Natural killer cell (primary cell): ENCODE measurements at regions not wholly inside any gene's neighbourhood (a gene's known extent, or its start where the extent isn't known, plus 50 kb on each side); places are given as distances from the start of the nearest gene placed in this dataset.
"Not testable (repeated sequence)": the region's sequence is repeated elsewhere in the genome, so short reads cannot be mapped to it uniquely, and the experiment has no call there.

ENCODE experiments used
- ATAC-seq, 3 donors: fragments of 150-1000 bp in 2 of 3; fragments of 200-7000 bp in 1 of 3; cut with Tn5 transposase; 1 replicate in 1 of 3; 2 replicates in 2 of 3; pipeline ENCODE4 v1.10.0; 2021; ENCODE audit warnings: mild to moderate bottlenecking in 2 of 3, moderate library complexity in 2 of 3
- DNase-seq, 2 donors: peaks; one replicate each; pipeline versions ENCODE4 v3.0.0 to v3.0.0-alpha.2; 2013 to 2021; ENCODE audit warnings: mixed read lengths in 1 of 2
- H3K27ac ChIP-seq: one replicate; pipeline ENCODE4 v1.5.1; 2013; ENCODE audit warnings: mild to moderate bottlenecking, low read length
- H3K27me3 ChIP-seq: one replicate; pipeline ENCODE4 v1.6.1; 2013; ENCODE audit warnings: low read length; ENCODE audit not compliant: control insufficient read depth, insufficient read depth
- H3K36me3 ChIP-seq: one replicate; pipeline ENCODE4 v1.6.1; 2013; ENCODE audit warnings: low read length; ENCODE audit not compliant: control insufficient read depth, insufficient read depth
- H3K4me1 ChIP-seq: one replicate; pipeline ENCODE4 v1.6.1; 2013; ENCODE audit warnings: low read length; ENCODE audit not compliant: control insufficient read depth, insufficient read depth
- H3K4me3 ChIP-seq: one replicate; pipeline ENCODE4 v1.5.1; 2013; ENCODE audit warnings: low read length
- H3K9me3 ChIP-seq: one replicate; pipeline ENCODE4 v1.6.1; 2013; ENCODE audit warnings: low read length; ENCODE audit not compliant: control insufficient read depth, insufficient read depth
- H3K27ac Mint-ChIP-seq, 2 donors: one replicate each; pipeline ENCODE4 v1.8.0; 2022; ENCODE audit warnings: mild to moderate bottlenecking in 2 of 2, mixed read lengths in 2 of 2, moderate library complexity in 1 of 2
- H3K27me3 Mint-ChIP-seq, 2 donors: one replicate each; pipeline ENCODE4 v1.8.0; 2022; ENCODE audit warnings: low read depth in 2 of 2, mixed read lengths in 2 of 2
- H3K36me3 Mint-ChIP-seq: one replicate; pipeline ENCODE4 v1.8.0; 2022; ENCODE audit warnings: mixed read lengths
- H3K4me1 Mint-ChIP-seq, 2 donors: one replicate each; pipeline ENCODE4 v1.8.0; 2022; ENCODE audit warnings: mixed read lengths in 2 of 2
- H3K4me3 Mint-ChIP-seq: one replicate; pipeline ENCODE4 v1.8.0; 2022; ENCODE audit warnings: mild to moderate bottlenecking, moderate library complexity, mixed read lengths
- H3K9me3 Mint-ChIP-seq, 2 donors: one replicate each; pipeline ENCODE4 v1.8.0; 2022; ENCODE audit warnings: mixed read lengths in 2 of 2
- WGBS: methylation state at CpG from one replicate; pipeline ENCODE4 v1.1.7; 2013; ENCODE audit warnings: missing lambda C conversion rate; ENCODE audit not compliant: insufficient coverage; 5-methylcytosine and 5-hydroxymethylcytosine counted together
- intact Hi-C: fragments of 100-400 bp; cut with micrococcal nuclease; formaldehyde crosslinking; loops from one replicate; pipeline ENCODE4 v1.14.2; 2022
- TF ChIP-seq, protein P1 (sequence below): fragments of 200-600 bp; IDR thresholded peaks from one replicate; pipeline ENCODE4 v1.8.0; 2022; ENCODE audit warnings: antibody characterized with exemption

GRCh38 chr2:111529022-111529421 lies 355.0 kb downstream of the ANAPC1 start:
- H3K4me1 ChIP-seq, H3K27me3 ChIP-seq, H3K4me3 ChIP-seq, DNase-seq, H3K36me3 ChIP-seq, H3K27ac Mint-ChIP-seq, H3K9me3 ChIP-seq, H3K36me3 Mint-ChIP-seq, H3K27me3 Mint-ChIP-seq, H3K4me1 Mint-ChIP-seq, ATAC-seq, H3K27ac ChIP-seq, H3K4me3 Mint-ChIP-seq, H3K9me3 Mint-ChIP-seq, intact Hi-C loops: not testable (repeated sequence)
- WGBS = 100% methylated on average over 3 of the region's 4 CpGs

DNA sequence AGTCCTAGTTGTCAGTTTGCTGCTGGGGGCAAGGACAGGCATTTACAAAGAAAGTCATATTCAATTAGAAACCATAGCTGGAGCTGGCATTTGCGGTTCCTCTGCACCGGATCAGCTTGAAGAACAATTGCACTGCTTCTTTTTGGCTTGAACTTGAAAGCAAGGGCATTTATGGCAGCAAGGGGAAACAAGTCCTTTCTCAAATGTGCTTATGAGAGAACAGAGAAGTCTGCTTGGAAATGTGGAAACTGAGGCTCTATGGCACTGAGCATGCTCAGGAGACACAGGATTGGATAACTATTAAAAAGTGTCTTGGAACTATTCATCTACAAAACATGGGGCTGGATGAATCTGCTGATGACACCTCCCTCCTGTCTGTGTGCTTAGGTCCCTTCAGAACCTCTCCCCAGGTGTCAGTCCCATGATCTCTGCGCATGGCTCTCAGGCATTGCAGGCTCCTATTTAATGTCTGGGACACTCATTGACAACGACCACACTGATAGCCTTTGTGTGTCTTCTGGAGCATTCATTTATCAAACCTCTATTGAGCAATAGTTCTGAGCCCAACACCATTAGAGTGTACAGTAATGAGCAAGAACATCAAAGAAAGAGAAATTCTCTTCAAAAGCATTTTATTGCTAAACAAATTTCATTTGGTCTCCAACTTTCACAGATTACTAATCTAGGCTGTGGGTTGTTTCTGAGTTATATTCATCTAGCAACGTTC lies 353.6 kb downstream of the ANAPC1 start:
- H3K4me1 Mint-ChIP-seq = peaks cover 18 to 19% of the 10 kb centered on the region in 2 donors
- intact Hi-C loops = not testable (repeated sequence)

DNA sequence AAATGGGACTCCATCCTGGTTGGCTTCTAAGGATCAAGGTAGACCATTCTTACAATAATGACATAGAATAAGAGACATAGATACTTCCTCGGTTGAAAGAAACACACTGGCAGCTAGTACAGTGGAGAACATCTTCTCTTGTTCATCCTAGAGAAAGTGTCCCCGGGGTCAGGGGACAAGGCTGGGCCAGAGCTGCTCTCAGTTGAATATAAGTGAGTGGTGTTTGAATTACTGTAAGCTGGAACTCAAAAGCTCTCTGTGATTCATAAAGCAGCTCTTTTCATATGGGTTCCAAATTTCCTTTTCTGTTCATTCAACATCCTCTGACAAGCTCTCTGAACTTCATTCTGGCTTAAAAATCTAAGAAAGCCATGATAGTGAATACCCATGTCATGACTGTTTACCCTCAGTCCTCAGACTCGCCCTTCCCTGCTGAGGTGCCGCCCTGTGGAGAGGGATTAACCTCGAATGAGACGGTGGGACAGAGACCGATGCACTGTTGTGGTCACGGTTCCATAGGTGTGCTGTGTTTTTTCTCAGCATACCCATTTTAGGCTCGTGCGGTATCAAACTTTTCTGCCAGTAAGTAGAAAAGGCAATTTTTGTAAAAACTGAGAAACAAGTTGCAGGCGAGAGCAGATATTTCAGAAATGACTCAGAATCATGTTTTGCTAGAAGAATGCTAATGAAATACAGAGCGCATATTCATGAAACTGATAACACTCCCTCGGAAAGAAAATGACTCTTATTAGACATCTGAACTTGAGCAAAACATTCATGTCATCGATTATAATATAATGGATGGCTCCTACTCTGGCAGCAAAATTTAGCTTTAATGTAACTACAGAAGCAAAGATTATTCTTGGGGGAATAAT lies 351.1 kb downstream of the ANAPC1 start:
- DNase-seq, H3K27ac Mint-ChIP-seq, H3K4me1 ChIP-seq, H3K36me3 Mint-ChIP-seq, H3K9me3 ChIP-seq, H3K27me3 Mint-ChIP-seq, ATAC-seq, intact Hi-C loops, H3K36me3 ChIP-seq, H3K4me3 Mint-ChIP-seq, H3K27ac ChIP-seq, H3K27me3 ChIP-seq, H3K9me3 Mint-ChIP-seq, H3K4me3 ChIP-seq: not testable (repeated sequence)
- WGBS = 78% methylated on average over 1 of the region's 14 CpGs
- peaks cover 21 to 23% of the 10 kb centered on the region in 2 donors for H3K4me1 Mint-ChIP-seq

More for the DNA sequence above, 353.6 kb downstream of the ANAPC1 start:
- not testable (repeated sequence) for ATAC-seq, H3K27me3 Mint-ChIP-seq, H3K9me3 ChIP-seq, H3K27ac Mint-ChIP-seq, H3K36me3 Mint-ChIP-seq, H3K4me3 ChIP-seq, H3K4me1 ChIP-seq, H3K27me3 ChIP-seq, H3K4me3 Mint-ChIP-seq, DNase-seq, H3K9me3 Mint-ChIP-seq, H3K27ac ChIP-seq, H3K36me3 ChIP-seq
- WGBS = 88% methylated on average over 2 of the region's 5 CpGs

DNA sequence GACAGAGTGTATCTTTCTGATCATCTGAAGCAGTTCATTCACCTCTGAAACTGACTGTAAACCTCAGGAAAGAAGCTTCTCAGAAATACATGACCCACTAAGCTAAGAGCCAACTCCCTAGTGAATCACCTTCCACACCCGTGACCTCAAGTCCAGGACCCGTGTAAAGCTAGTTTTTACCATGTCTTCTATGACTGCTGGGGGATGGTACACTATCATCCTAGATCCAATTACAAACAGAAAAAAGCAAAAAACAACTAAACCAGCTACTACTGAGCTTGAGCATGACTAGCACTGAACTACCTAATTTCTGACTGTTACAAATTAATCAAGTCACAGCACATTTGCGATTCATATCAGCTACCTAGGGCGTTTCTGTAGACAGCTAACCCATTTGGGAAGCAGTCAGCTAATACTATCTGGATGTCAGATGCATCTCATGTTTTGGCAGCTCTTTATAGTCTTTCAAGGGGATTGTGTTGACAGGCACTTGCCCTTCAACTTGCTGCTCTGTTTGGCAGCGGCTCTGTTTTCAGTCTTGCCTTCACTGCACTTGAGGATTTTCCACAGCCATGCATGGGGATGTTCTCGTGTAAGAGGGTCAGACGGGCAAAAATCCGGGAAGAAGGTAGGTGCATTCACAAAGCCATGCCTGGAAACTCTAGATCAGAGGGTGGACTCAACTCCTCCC lies 350.3 kb downstream of the ANAPC1 start:
- intact Hi-C loops, H3K9me3 ChIP-seq, H3K27ac Mint-ChIP-seq, H3K27me3 ChIP-seq, H3K36me3 Mint-ChIP-seq, H3K27me3 Mint-ChIP-seq, DNase-seq, H3K4me1 ChIP-seq, H3K9me3 Mint-ChIP-seq, H3K36me3 ChIP-seq, H3K27ac ChIP-seq, H3K4me3 ChIP-seq: not testable (repeated sequence)
- peak overlapping the region; percentile 47 for H3K4me3 Mint-ChIP-seq
- peak; percentile 45 to 65 (median 49) for ATAC-seq
- peaks cover 21 to 23% of the 10 kb centered on the region in 2 donors for H3K4me1 Mint-ChIP-seq
- WGBS = 92% methylated on average over 4 of the region's 8 CpGs

DNA sequence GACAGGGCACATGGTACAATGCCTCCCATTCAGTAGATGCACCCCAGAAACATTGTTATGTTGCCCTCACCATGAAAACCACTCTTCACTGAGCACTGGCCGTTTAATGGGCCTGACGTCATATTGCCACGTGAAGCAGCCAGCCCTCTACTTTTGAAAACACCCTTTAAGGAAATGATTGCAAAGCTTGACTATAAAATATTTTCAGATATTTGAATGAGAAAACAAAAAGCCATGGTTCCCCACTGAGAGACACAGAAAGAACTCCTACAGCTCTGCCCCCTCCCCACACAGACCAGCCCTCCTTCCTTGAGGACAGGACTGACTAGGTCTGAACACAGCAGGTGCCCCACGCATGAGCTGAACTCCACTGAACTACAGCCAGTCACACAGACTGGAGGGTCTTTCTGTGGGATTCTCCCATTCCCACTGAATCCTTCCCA lies 349.1 kb downstream of the ANAPC1 start:
- H3K27ac Mint-ChIP-seq = peak overlapping the region in 1 of 2 donors; percentile 71
- no peaks in the 10 kb centered on the region for H3K36me3 Mint-ChIP-seq
- H3K9me3 Mint-ChIP-seq = no peaks in the 10 kb centered on the region
- H3K27ac ChIP-seq = no peak overlapping the region
- WGBS = 70% methylated on average over 4 of the region's 4 CpGs
- H3K27me3 Mint-ChIP-seq = peaks cover 0 to 6% of the 10 kb centered on the region in 2 donors
- H3K9me3 ChIP-seq = no peaks in the 10 kb centered on the region
- intact Hi-C loops = no loop called here
- ATAC-seq (peak in 2 of 3 donors; percentile 45 to 46), DNase-seq (peak in 1 of 2 donors; percentile 50)
- H3K36me3 ChIP-seq = no peaks in the 10 kb centered on the region
- TF ChIP-seq, protein P1, sequence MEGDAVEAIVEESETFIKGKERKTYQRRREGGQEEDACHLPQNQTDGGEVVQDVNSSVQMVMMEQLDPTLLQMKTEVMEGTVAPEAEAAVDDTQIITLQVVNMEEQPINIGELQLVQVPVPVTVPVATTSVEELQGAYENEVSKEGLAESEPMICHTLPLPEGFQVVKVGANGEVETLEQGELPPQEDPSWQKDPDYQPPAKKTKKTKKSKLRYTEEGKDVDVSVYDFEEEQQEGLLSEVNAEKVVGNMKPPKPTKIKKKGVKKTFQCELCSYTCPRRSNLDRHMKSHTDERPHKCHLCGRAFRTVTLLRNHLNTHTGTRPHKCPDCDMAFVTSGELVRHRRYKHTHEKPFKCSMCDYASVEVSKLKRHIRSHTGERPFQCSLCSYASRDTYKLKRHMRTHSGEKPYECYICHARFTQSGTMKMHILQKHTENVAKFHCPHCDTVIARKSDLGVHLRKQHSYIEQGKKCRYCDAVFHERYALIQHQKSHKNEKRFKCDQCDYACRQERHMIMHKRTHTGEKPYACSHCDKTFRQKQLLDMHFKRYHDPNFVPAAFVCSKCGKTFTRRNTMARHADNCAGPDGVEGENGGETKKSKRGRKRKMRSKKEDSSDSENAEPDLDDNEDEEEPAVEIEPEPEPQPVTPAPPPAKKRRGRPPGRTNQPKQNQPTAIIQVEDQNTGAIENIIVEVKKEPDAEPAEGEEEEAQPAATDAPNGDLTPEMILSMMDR = no peak
- H3K27me3 ChIP-seq = no peaks in the 10 kb centered on the region
- H3K4me1 Mint-ChIP-seq = peaks cover 21 to 23% of the 10 kb centered on the region in 2 donors
- peak overlapping the region; percentile 26 for H3K4me3 Mint-ChIP-seq
- peaks cover 9% of the 10 kb centered on the region for H3K4me1 ChIP-seq
- H3K4me3 ChIP-seq = no peak overlapping the region
